ENCODE measurements at regions not wholly inside any gene's neighbourhood (a gene's known extent, or its start where the extent isn't known, plus 50 kb on each side); places are given as distances from the start of the nearest gene placed in this dataset.

DNA sequence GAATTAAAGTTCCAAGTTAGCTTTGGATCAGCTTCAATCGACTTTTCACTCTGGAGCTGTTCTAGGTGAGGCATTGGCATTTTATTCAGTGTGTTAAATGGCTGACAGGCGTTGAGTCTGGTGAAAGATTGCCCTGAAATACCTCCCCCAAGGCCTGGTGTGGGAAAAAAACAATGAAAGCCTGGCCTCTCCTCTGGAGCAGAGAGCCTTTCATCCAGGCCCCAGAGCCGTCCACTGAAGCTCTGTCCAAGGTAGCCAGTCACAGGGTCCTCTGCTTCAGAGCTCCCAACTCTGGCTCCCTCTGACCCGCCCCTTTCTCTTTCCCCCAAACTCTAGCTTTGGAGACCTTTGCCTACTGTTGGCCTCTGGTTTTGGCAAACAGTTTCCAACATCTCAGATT is 123.6 kb upstream of the CRHR1 start:
- TF ChIP-seq ZNF615 (CRISPR knock-in tag; IDR thresholded peaks at IDR 0.05; ENCODE audit: borderline replicate concordance), result no peak
- no peak for TF ChIP-seq GABPB1 (CRISPR knock-in tag; IDR thresholded peaks at IDR 0.05)
- TF ChIP-seq ZNF253 (CRISPR knock-in tag; IDR thresholded peaks at IDR 0.05; ENCODE audit: borderline replicate concordance), result no peak
- no peak for TF ChIP-seq MXI1 (IDR thresholded peaks at IDR 0.05; ENCODE audit: borderline replicate concordance, low read depth, low read length)
- no peak for TF ChIP-seq MAZ (IDR thresholded peaks at IDR 0.05; ENCODE audit: borderline replicate concordance, low read depth, low read length)
- TF ChIP-seq MAZ (CRISPR knock-in tag; IDR thresholded peaks at IDR 0.05; ENCODE audit: low read depth), result no peak
- no peak for TF ChIP-seq MTF1 (CRISPR knock-in tag; IDR thresholded peaks at IDR 0.05)
